ENCODE measurements at regions not wholly inside any gene's neighbourhood (a gene's known extent, or its start where the extent isn't known, plus 50 kb on each side); places are given as distances from the start of the nearest gene placed in this dataset.

- DNase-seq (ENCODE audit: low read depth in 4 of 4, low spot score in 3 of 4) = no peak
Measured at GRCh38 chr5:3297853-3298252, 297.8 kb upstream of the IRX1 start.

- no peak for DNase-seq (ENCODE audit: low read depth in 4 of 4, low spot score in 3 of 4)
Measured at GRCh38 chr5:3288325-3288724, 307.3 kb upstream of the IRX1 start.

GRCh38 chr5:3287516-3287915, 308.1 kb upstream of the IRX1 start:
- DNase-seq (ENCODE audit: low read depth in 4 of 4, low spot score in 3 of 4) = no peak

- no peak for DNase-seq (ENCODE audit: low read depth in 4 of 4, low spot score in 3 of 4)
Measured at GRCh38 chr5:3285621-3286020, 310.0 kb upstream of the IRX1 start.

GRCh38 chr5:3284506-3284905, 311.1 kb upstream of the IRX1 start:
- DNase-seq (ENCODE audit: low read depth in 4 of 4, low spot score in 3 of 4) = no peak

GRCh38 chr5:3282841-3283240, 312.8 kb upstream of the IRX1 start:
- DNase-seq (ENCODE audit: low read depth in 4 of 4, low spot score in 3 of 4) = no peak

GRCh38 chr5:3281366-3281765, 314.3 kb upstream of the IRX1 start:
- DNase-seq (ENCODE audit: low read depth in 4 of 4, low spot score in 3 of 4) = no peak

GRCh38 chr5:3278643-3279042, 317.0 kb upstream of the IRX1 start:
- DNase-seq (ENCODE audit: low read depth in 4 of 4, low spot score in 3 of 4) = no peak

- no peak for DNase-seq (ENCODE audit: low read depth in 4 of 4, low spot score in 3 of 4)
Measured at GRCh38 chr5:3277590-3278196, 317.9 kb upstream of the IRX1 start.

GRCh38 chr5:3276896-3277295, 318.7 kb upstream of the IRX1 start:
- DNase-seq (ENCODE audit: low read depth in 4 of 4, low spot score in 3 of 4) = no peak

GRCh38 chr5:3269395-3270169, 326.1 kb upstream of the IRX1 start:
- no peak for DNase-seq (ENCODE audit: low read depth in 4 of 4, low spot score in 3 of 4)

- no peak for DNase-seq (ENCODE audit: low read depth in 4 of 4, low spot score in 3 of 4)
Measured at GRCh38 chr5:3268760-3269330, 326.8 kb upstream of the IRX1 start.

GRCh38 chr5:3266861-3267260, 328.8 kb upstream of the IRX1 start:
- DNase-seq (ENCODE audit: low read depth in 4 of 4, low spot score in 3 of 4) = no peak

- DNase-seq (ENCODE audit: low read depth in 4 of 4, low spot score in 3 of 4) = no peak
Measured at GRCh38 chr5:3265936-3266335, 329.7 kb upstream of the IRX1 start.

- no peak for DNase-seq (ENCODE audit: low read depth in 4 of 4, low spot score in 3 of 4)
Measured at GRCh38 chr5:3265131-3265885, 330.3 kb upstream of the IRX1 start.

GRCh38 chr5:3262451-3262850, 333.2 kb upstream of the IRX1 start:
- no peak for DNase-seq (ENCODE audit: low read depth in 4 of 4, low spot score in 3 of 4)

GRCh38 chr5:3261081-3261480, 334.6 kb upstream of the IRX1 start:
- DNase-seq (ENCODE audit: low read depth in 4 of 4, low spot score in 3 of 4) = no peak

- no peak for DNase-seq (ENCODE audit: low read depth in 4 of 4, low spot score in 3 of 4)
Measured at GRCh38 chr5:3258050-3258449, 337.6 kb upstream of the IRX1 start.

- DNase-seq (ENCODE audit: low read depth in 4 of 4, low spot score in 3 of 4) = no peak
Measured at GRCh38 chr5:3252235-3252634, 343.4 kb upstream of the IRX1 start.

GRCh38 chr5:3251784-3252183, 343.8 kb upstream of the IRX1 start:
- DNase-seq (ENCODE audit: low read depth in 4 of 4, low spot score in 3 of 4) = no peak

GRCh38 chr5:3249401-3249800, 346.2 kb upstream of the IRX1 start:
- DNase-seq (ENCODE audit: low read depth in 4 of 4, low spot score in 3 of 4) = no peak
